ENCODE measurements at regions not wholly inside any gene's neighbourhood (a gene's known extent, or its start where the extent isn't known, plus 50 kb on each side); places are given as distances from the start of the nearest gene placed in this dataset.
"Not testable (repeated sequence)": the region's sequence is repeated elsewhere in the genome, so short reads cannot be mapped to it uniquely, and the experiment has no call there.

- H3K36me3 ChIP-seq (ENCODE audit: control insufficient read depth in 1 of 2, insufficient read depth in 2 of 2, low read length in 2 of 2): no peaks in the 10 kb centered on the region
- peaks cover 0 to 3% of the 10 kb centered on the region in 2 donors for H3K27me3 ChIP-seq (ENCODE audit: control insufficient read depth in 1 of 2, insufficient read depth in 2 of 2, low read length in 2 of 2)
- H3K4me1 ChIP-seq (ENCODE audit: control insufficient read depth in 1 of 2, insufficient read depth in 2 of 2, low read length in 2 of 2): no peaks in the 10 kb centered on the region
- H3K9ac ChIP-seq (ENCODE audit: low read depth in 1 of 2, low read length in 2 of 2): no peak overlapping the region
- H3K9me3 ChIP-seq (ENCODE audit: control insufficient read depth in 1 of 2, low read length in 2 of 2): no peaks in the 10 kb centered on the region
- H3K4me3 ChIP-seq (ENCODE audit: low read depth in 1 of 2, low read length in 2 of 2): no peak overlapping the region
- no peak overlapping the region for H3K27ac ChIP-seq (ENCODE audit: low read depth, low read length)
These were observed 274.7 kb downstream of the PDCD6IP start for GRCh38 chr3:34073111-34073510.

GRCh38 chr3:34073961-34074360 lies 275.5 kb downstream of the PDCD6IP start:
- no peaks in the 10 kb centered on the region for H3K36me3 ChIP-seq (ENCODE audit: control insufficient read depth in 1 of 2, insufficient read depth in 2 of 2, low read length in 2 of 2)
- H3K4me1 ChIP-seq (ENCODE audit: control insufficient read depth in 1 of 2, insufficient read depth in 2 of 2, low read length in 2 of 2): no peaks in the 10 kb centered on the region
- H3K4me3 ChIP-seq (ENCODE audit: low read depth in 1 of 2, low read length in 2 of 2): no peak overlapping the region
- no peaks in the 10 kb centered on the region for H3K9me3 ChIP-seq (ENCODE audit: control insufficient read depth in 1 of 2, low read length in 2 of 2)
- peaks cover 0 to 3% of the 10 kb centered on the region in 2 donors for H3K27me3 ChIP-seq (ENCODE audit: control insufficient read depth in 1 of 2, insufficient read depth in 2 of 2, low read length in 2 of 2)
- H3K27ac ChIP-seq (ENCODE audit: low read depth, low read length): no peak overlapping the region
- H3K9ac ChIP-seq (ENCODE audit: low read depth in 1 of 2, low read length in 2 of 2): no peak overlapping the region

GRCh38 chr3:34075975-34076374 lies 277.5 kb downstream of the PDCD6IP start:
- H3K27me3 ChIP-seq (ENCODE audit: control insufficient read depth in 1 of 2, insufficient read depth in 2 of 2, low read length in 2 of 2): peaks cover 0 to under 1% of the 10 kb centered on the region in 2 donors
- no peaks in the 10 kb centered on the region for H3K9me3 ChIP-seq (ENCODE audit: control insufficient read depth in 1 of 2, low read length in 2 of 2)
- no peak overlapping the region for H3K9ac ChIP-seq (ENCODE audit: low read depth in 1 of 2, low read length in 2 of 2)
- no peak overlapping the region for H3K27ac ChIP-seq (ENCODE audit: low read depth, low read length)
- no peaks in the 10 kb centered on the region for H3K36me3 ChIP-seq (ENCODE audit: control insufficient read depth in 1 of 2, insufficient read depth in 2 of 2, low read length in 2 of 2)
- no peaks in the 10 kb centered on the region for H3K4me1 ChIP-seq (ENCODE audit: control insufficient read depth in 1 of 2, insufficient read depth in 2 of 2, low read length in 2 of 2)
- H3K4me3 ChIP-seq (ENCODE audit: low read depth in 1 of 2, low read length in 2 of 2): no peak overlapping the region

- Histone ChIP-seq H3K4me1 (ENCODE audit: control insufficient read depth in 1 of 2, insufficient read depth in 2 of 2, low read length in 2 of 2) (no peaks in the 10 kb centered on the region), H3K27me3 (ENCODE audit: control insufficient read depth in 1 of 2, insufficient read depth in 2 of 2, low read length in 2 of 2) (no peaks in the 10 kb centered on the region), H3K9me3 (ENCODE audit: control insufficient read depth in 1 of 2, low read length in 2 of 2) (no peaks in the 10 kb centered on the region), H3K9ac (ENCODE audit: low read depth in 1 of 2, low read length in 2 of 2) (no peak overlapping the region), H3K27ac (ENCODE audit: low read depth, low read length) (no peak overlapping the region), H3K36me3 (ENCODE audit: control insufficient read depth in 1 of 2, insufficient read depth in 2 of 2, low read length in 2 of 2) (no peaks in the 10 kb centered on the region), H3K4me3 (ENCODE audit: low read depth in 1 of 2, low read length in 2 of 2) (no peak overlapping the region)
These were observed 279.2 kb downstream of the PDCD6IP start for GRCh38 chr3:34077417-34078195.

GRCh38 chr3:34078418-34078817 lies 280.0 kb downstream of the PDCD6IP start:
- no peak overlapping the region for H3K27ac ChIP-seq (ENCODE audit: low read depth, low read length)
- no peaks in the 10 kb centered on the region for H3K36me3 ChIP-seq (ENCODE audit: control insufficient read depth in 1 of 2, insufficient read depth in 2 of 2, low read length in 2 of 2)
- H3K4me1 ChIP-seq (ENCODE audit: control insufficient read depth in 1 of 2, insufficient read depth in 2 of 2, low read length in 2 of 2): no peaks in the 10 kb centered on the region
- H3K9ac ChIP-seq (ENCODE audit: low read depth in 1 of 2, low read length in 2 of 2): no peak overlapping the region
- no peaks in the 10 kb centered on the region for H3K9me3 ChIP-seq (ENCODE audit: control insufficient read depth in 1 of 2, low read length in 2 of 2)
- no peak overlapping the region for H3K4me3 ChIP-seq (ENCODE audit: low read depth in 1 of 2, low read length in 2 of 2)
- no peaks in the 10 kb centered on the region for H3K27me3 ChIP-seq (ENCODE audit: control insufficient read depth in 1 of 2, insufficient read depth in 2 of 2, low read length in 2 of 2)

GRCh38 chr3:34079849-34080248 lies 281.4 kb downstream of the PDCD6IP start:
- not testable (repeated sequence) for H3K27ac ChIP-seq (ENCODE audit: low read depth, low read length); H3K4me3 ChIP-seq (ENCODE audit: low read depth in 1 of 2, low read length in 2 of 2); H3K9ac ChIP-seq (ENCODE audit: low read depth in 1 of 2, low read length in 2 of 2); H3K9me3 ChIP-seq (ENCODE audit: control insufficient read depth in 1 of 2, low read length in 2 of 2); H3K4me1 ChIP-seq (ENCODE audit: control insufficient read depth in 1 of 2, insufficient read depth in 2 of 2, low read length in 2 of 2); H3K27me3 ChIP-seq (ENCODE audit: control insufficient read depth in 1 of 2, insufficient read depth in 2 of 2, low read length in 2 of 2); H3K36me3 ChIP-seq (ENCODE audit: control insufficient read depth in 1 of 2, insufficient read depth in 2 of 2, low read length in 2 of 2)

- H3K9me3 ChIP-seq (ENCODE audit: control insufficient read depth in 1 of 2, low read length in 2 of 2); H3K4me1 ChIP-seq (ENCODE audit: control insufficient read depth in 1 of 2, insufficient read depth in 2 of 2, low read length in 2 of 2); H3K36me3 ChIP-seq (ENCODE audit: control insufficient read depth in 1 of 2, insufficient read depth in 2 of 2, low read length in 2 of 2); H3K9ac ChIP-seq (ENCODE audit: low read depth in 1 of 2, low read length in 2 of 2); H3K4me3 ChIP-seq (ENCODE audit: low read depth in 1 of 2, low read length in 2 of 2); H3K27ac ChIP-seq (ENCODE audit: low read depth, low read length); H3K27me3 ChIP-seq (ENCODE audit: control insufficient read depth in 1 of 2, insufficient read depth in 2 of 2, low read length in 2 of 2): not testable (repeated sequence)
These were observed 291.9 kb downstream of the PDCD6IP start for GRCh38 chr3:34090379-34090778.

GRCh38 chr3:34090876-34091275 lies 292.4 kb downstream of the PDCD6IP start:
- Histone ChIP-seq H3K4me1 (ENCODE audit: control insufficient read depth in 1 of 2, insufficient read depth in 2 of 2, low read length in 2 of 2) (no peaks in the 10 kb centered on the region), H3K27ac (ENCODE audit: low read depth, low read length) (no peak overlapping the region), H3K36me3 (ENCODE audit: control insufficient read depth in 1 of 2, insufficient read depth in 2 of 2, low read length in 2 of 2) (no peaks in the 10 kb centered on the region), H3K9me3 (ENCODE audit: control insufficient read depth in 1 of 2, low read length in 2 of 2) (peaks cover 0 to 2% of the 10 kb centered on the region in 2 donors), H3K9ac (ENCODE audit: low read depth in 1 of 2, low read length in 2 of 2) (no peak overlapping the region), H3K27me3 (ENCODE audit: control insufficient read depth in 1 of 2, insufficient read depth in 2 of 2, low read length in 2 of 2) (no peaks in the 10 kb centered on the region), H3K4me3 (ENCODE audit: low read depth in 1 of 2, low read length in 2 of 2) (no peak overlapping the region)

GRCh38 chr3:34094280-34094679 lies 295.9 kb downstream of the PDCD6IP start:
- H3K4me1 ChIP-seq (ENCODE audit: control insufficient read depth in 1 of 2, insufficient read depth in 2 of 2, low read length in 2 of 2); H3K27ac ChIP-seq (ENCODE audit: low read depth, low read length); H3K9me3 ChIP-seq (ENCODE audit: control insufficient read depth in 1 of 2, low read length in 2 of 2); H3K36me3 ChIP-seq (ENCODE audit: control insufficient read depth in 1 of 2, insufficient read depth in 2 of 2, low read length in 2 of 2); H3K9ac ChIP-seq (ENCODE audit: low read depth in 1 of 2, low read length in 2 of 2); H3K27me3 ChIP-seq (ENCODE audit: control insufficient read depth in 1 of 2, insufficient read depth in 2 of 2, low read length in 2 of 2); H3K4me3 ChIP-seq (ENCODE audit: low read depth in 1 of 2, low read length in 2 of 2): not testable (repeated sequence)

GRCh38 chr3:34102288-34102687 lies 303.9 kb downstream of the PDCD6IP start:
- Histone ChIP-seq H3K9ac (ENCODE audit: low read depth in 1 of 2, low read length in 2 of 2) (no peak overlapping the region), H3K4me3 (ENCODE audit: low read depth in 1 of 2, low read length in 2 of 2) (no peak overlapping the region), H3K27ac (ENCODE audit: low read depth, low read length) (no peak overlapping the region), H3K9me3 (ENCODE audit: control insufficient read depth in 1 of 2, low read length in 2 of 2) (no peaks in the 10 kb centered on the region), H3K27me3 (ENCODE audit: control insufficient read depth in 1 of 2, insufficient read depth in 2 of 2, low read length in 2 of 2) (no peaks in the 10 kb centered on the region), H3K4me1 (ENCODE audit: control insufficient read depth in 1 of 2, insufficient read depth in 2 of 2, low read length in 2 of 2) (no peaks in the 10 kb centered on the region), H3K36me3 (ENCODE audit: control insufficient read depth in 1 of 2, insufficient read depth in 2 of 2, low read length in 2 of 2) (no peaks in the 10 kb centered on the region)
